ENCODE measurements at regions not wholly inside any gene's neighbourhood (a gene's known extent, or its start where the extent isn't known, plus 50 kb on each side); places are given as distances from the start of the nearest gene placed in this dataset.

DNA sequence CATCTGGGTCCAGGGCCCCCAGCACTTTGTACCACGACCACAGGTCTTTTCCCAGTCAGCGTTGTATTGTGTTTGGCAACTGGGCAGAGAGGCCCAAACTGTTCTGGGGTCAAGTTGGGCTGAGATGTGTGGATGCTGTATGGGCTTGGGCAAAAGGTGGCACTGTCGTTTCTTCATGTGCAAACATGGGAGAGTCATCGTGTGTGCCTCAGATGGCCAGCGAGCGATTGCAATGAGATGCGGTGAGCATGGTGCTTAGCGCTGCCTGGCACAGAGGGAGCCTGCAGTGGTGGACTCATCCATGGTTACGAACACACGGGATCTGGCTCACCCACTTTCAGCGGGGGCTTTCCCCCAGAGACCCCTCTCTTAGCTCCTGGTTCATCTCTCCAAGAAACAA is 120.4 kb upstream of the SORCS3 start:
- H3K27me3 ChIP-seq (ENCODE audit: control insufficient read depth in 3 of 3, insufficient read depth in 3 of 3, low read depth in 1 of 3, low read length in 3 of 3) = no peaks in the 10 kb centered on the region
- H3K4ac ChIP-seq (ENCODE audit: low read length) = no peak overlapping the region
- no peak overlapping the region for H3K4me2 ChIP-seq (ENCODE audit: insufficient read depth, low read length, poor library complexity, severe bottlenecking)
- H2BK15ac ChIP-seq (ENCODE audit: low read length) = no peak overlapping the region
- no peak overlapping the region for H4K91ac ChIP-seq (ENCODE audit: low read depth, low read length, poor library complexity)
- H3K27ac ChIP-seq (replicated peaks; ENCODE audit: low read length) = no peak overlapping the region
- H4K8ac ChIP-seq (ENCODE audit: low read depth, low read length) = no peak overlapping the region
- H3K36me3 ChIP-seq (replicated peaks in 1 of 2; ENCODE audit: control insufficient read depth in 2 of 2, insufficient read depth in 2 of 2, low read length in 2 of 2) = no peaks in the 10 kb centered on the region
- no CpG with 5 or more reads among the region's 11 CpGs for WGBS, 2 donors (ENCODE audit: extremely low coverage in 2 of 2, insufficient read length in 2 of 2, insufficient replicate concordance in 1 of 2)
- peak overlapping the region; percentile 18 for H3K18ac ChIP-seq (ENCODE audit: low read length)
- no peak overlapping the region for H2BK120ac ChIP-seq (ENCODE audit: low read depth, low read length)
- H2AFZ ChIP-seq (ENCODE audit: low read length) = no peak overlapping the region
- no peaks in the 10 kb centered on the region for H3K4me1 ChIP-seq (ENCODE audit: control insufficient read depth in 2 of 2, insufficient read depth in 1 of 2, low read depth in 1 of 2, low read length in 2 of 2)
- no peaks in the 10 kb centered on the region for H3K9me3 ChIP-seq (replicated peaks in 1 of 2; ENCODE audit: control insufficient read depth in 2 of 2, insufficient read depth in 1 of 2, low read depth in 1 of 2, low read length in 2 of 2)
- H3K4me3 ChIP-seq (ENCODE audit: low read length in 2 of 2) = no peak overlapping the region
- no peak overlapping the region for H2BK12ac ChIP-seq (ENCODE audit: low read length)
- no peak overlapping the region for H3K23ac ChIP-seq (ENCODE audit: low read depth, low read length, poor library complexity)
- no peak overlapping the region for H3K14ac ChIP-seq (ENCODE audit: low read length)
- H3K9ac ChIP-seq (ENCODE audit: low read depth, low read length, poor library complexity) = no peak overlapping the region
- H2BK5ac ChIP-seq (ENCODE audit: low read length) = no peak overlapping the region
- H3K79me1 ChIP-seq (ENCODE audit: low read depth, low read length) = no peaks in the 10 kb centered on the region
- no peak overlapping the region for H2AK5ac ChIP-seq (ENCODE audit: low read depth, low read length)
- DNase-seq (ENCODE audit: low spot score) = no peak

DNA sequence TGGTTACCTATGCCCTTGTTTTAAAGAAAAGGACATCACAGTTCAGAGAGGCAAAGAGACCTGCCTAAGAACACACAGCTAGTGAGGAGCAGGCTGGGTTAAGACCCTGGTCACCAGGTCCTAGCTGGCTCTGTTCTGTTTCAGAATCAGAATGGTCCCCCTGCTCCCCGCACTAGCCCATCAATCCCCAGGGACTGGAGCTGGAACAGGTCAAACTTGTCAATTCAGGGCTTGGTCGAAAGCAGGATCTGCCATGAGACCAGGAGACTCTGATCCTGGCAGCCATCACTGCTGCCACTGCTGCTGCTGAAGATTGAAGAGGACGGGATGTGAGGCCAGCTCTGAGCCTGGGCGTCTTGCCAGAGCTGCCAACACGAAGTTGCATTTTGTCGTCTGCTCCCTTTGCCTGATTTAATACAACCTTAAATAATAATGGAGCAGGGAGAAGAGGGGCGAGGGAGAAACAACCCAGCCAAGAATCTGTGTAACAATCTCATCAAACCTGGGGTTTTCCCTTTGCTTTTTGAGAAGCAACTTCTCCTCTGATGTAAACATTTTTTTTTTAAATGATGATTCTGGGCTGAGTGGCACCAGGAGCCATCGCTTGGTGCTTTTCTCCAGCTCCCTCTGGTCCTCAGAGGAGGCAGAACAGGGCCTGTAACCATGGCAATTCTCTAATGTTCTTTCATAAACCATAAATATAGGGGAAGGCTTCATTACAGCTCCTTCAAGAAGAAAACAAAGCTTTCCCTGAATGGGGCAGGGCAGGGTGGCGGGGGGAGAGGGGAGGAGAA is 119.0 kb upstream of the SORCS3 start:
- Histone ChIP-seq H3K18ac (ENCODE audit: low read length) (peak overlapping the region; percentile 46), H3K27ac (replicated peaks; ENCODE audit: low read length) (no peak overlapping the region), H2BK15ac (ENCODE audit: low read length) (no peak overlapping the region), H3K9ac (ENCODE audit: low read depth, low read length, poor library complexity) (no peak overlapping the region), H3K36me3 (replicated peaks in 1 of 2; ENCODE audit: control insufficient read depth in 2 of 2, insufficient read depth in 2 of 2, low read length in 2 of 2) (no peaks in the 10 kb centered on the region), H3K14ac (ENCODE audit: low read length) (no peak overlapping the region), H3K4me2 (ENCODE audit: insufficient read depth, low read length, poor library complexity, severe bottlenecking) (no peak overlapping the region), H4K91ac (ENCODE audit: low read depth, low read length, poor library complexity) (no peak overlapping the region), H3K79me1 (ENCODE audit: low read depth, low read length) (no peaks in the 10 kb centered on the region), H3K27me3 (ENCODE audit: control insufficient read depth in 3 of 3, insufficient read depth in 3 of 3, low read depth in 1 of 3, low read length in 3 of 3) (no peaks in the 10 kb centered on the region), H2BK12ac (ENCODE audit: low read length) (no peak overlapping the region), H2BK5ac (ENCODE audit: low read length) (no peak overlapping the region), H4K8ac (ENCODE audit: low read depth, low read length) (no peak overlapping the region), H3K4ac (ENCODE audit: low read length) (no peak overlapping the region), H2AFZ (ENCODE audit: low read length) (no peak overlapping the region), H3K23ac (ENCODE audit: low read depth, low read length, poor library complexity) (no peak overlapping the region), H2AK5ac (ENCODE audit: low read depth, low read length) (no peak overlapping the region), H3K4me3 (ENCODE audit: low read length in 2 of 2) (no peak overlapping the region), H3K9me3 (replicated peaks in 1 of 2; ENCODE audit: control insufficient read depth in 2 of 2, insufficient read depth in 1 of 2, low read depth in 1 of 2, low read length in 2 of 2) (no peaks in the 10 kb centered on the region), H3K4me1 (ENCODE audit: control insufficient read depth in 2 of 2, insufficient read depth in 1 of 2, low read depth in 1 of 2, low read length in 2 of 2) (no peaks in the 10 kb centered on the region), H2BK120ac (ENCODE audit: low read depth, low read length) (no peak overlapping the region)
- WGBS, 2 donors (ENCODE audit: extremely low coverage in 2 of 2, insufficient read length in 2 of 2, insufficient replicate concordance in 1 of 2) = no CpG with 5 or more reads among the region's 9 CpGs
- no peak for DNase-seq (ENCODE audit: low spot score)

- DNase-seq (ENCODE audit: low spot score) = no peak
- Histone ChIP-seq H3K4ac (ENCODE audit: low read length) (no peak overlapping the region), H2AFZ (ENCODE audit: low read length) (no peak overlapping the region), H3K23ac (ENCODE audit: low read depth, low read length, poor library complexity) (no peak overlapping the region), H2BK12ac (ENCODE audit: low read length) (no peak overlapping the region), H3K27me3 (ENCODE audit: control insufficient read depth in 3 of 3, insufficient read depth in 3 of 3, low read depth in 1 of 3, low read length in 3 of 3) (no peaks in the 10 kb centered on the region), H3K27ac (replicated peaks; ENCODE audit: low read length) (no peak overlapping the region), H2AK5ac (ENCODE audit: low read depth, low read length) (no peak overlapping the region), H2BK15ac (ENCODE audit: low read length) (no peak overlapping the region), H4K91ac (ENCODE audit: low read depth, low read length, poor library complexity) (no peak overlapping the region), H3K4me3 (ENCODE audit: low read length in 2 of 2) (no peak overlapping the region), H3K14ac (ENCODE audit: low read length) (no peak overlapping the region), H3K36me3 (replicated peaks in 1 of 2; ENCODE audit: control insufficient read depth in 2 of 2, insufficient read depth in 2 of 2, low read length in 2 of 2) (no peaks in the 10 kb centered on the region), H3K4me2 (ENCODE audit: insufficient read depth, low read length, poor library complexity, severe bottlenecking) (no peak overlapping the region), H3K9me3 (replicated peaks in 1 of 2; ENCODE audit: control insufficient read depth in 2 of 2, insufficient read depth in 1 of 2, low read depth in 1 of 2, low read length in 2 of 2) (no peaks in the 10 kb centered on the region), H2BK120ac (ENCODE audit: low read depth, low read length) (no peak overlapping the region), H3K9ac (ENCODE audit: low read depth, low read length, poor library complexity) (no peak overlapping the region), H3K4me1 (ENCODE audit: control insufficient read depth in 2 of 2, insufficient read depth in 1 of 2, low read depth in 1 of 2, low read length in 2 of 2) (no peaks in the 10 kb centered on the region), H3K79me1 (ENCODE audit: low read depth, low read length) (no peaks in the 10 kb centered on the region), H3K18ac (ENCODE audit: low read length) (no peak overlapping the region), H4K8ac (ENCODE audit: low read depth, low read length) (no peak overlapping the region), H2BK5ac (ENCODE audit: low read length) (no peak overlapping the region)
- no CpG with 5 or more reads among the region's 2 CpGs for WGBS, 2 donors (ENCODE audit: extremely low coverage in 2 of 2, insufficient read length in 2 of 2, insufficient replicate concordance in 1 of 2)
These were observed 114.9 kb upstream of the SORCS3 start for GRCh38 chr10:104526188-104526587.

GRCh38 chr10:104527013-104527412 is 114.1 kb upstream of the SORCS3 start:
- Histone ChIP-seq H2BK120ac (ENCODE audit: low read depth, low read length) (no peak overlapping the region), H3K23ac (ENCODE audit: low read depth, low read length, poor library complexity) (no peak overlapping the region), H2BK15ac (ENCODE audit: low read length) (no peak overlapping the region), H3K27me3 (ENCODE audit: control insufficient read depth in 3 of 3, insufficient read depth in 3 of 3, low read depth in 1 of 3, low read length in 3 of 3) (no peaks in the 10 kb centered on the region), H3K79me1 (ENCODE audit: low read depth, low read length) (no peaks in the 10 kb centered on the region), H3K4me3 (ENCODE audit: low read length in 2 of 2) (no peak overlapping the region), H2AFZ (ENCODE audit: low read length) (no peak overlapping the region), H3K27ac (replicated peaks; ENCODE audit: low read length) (no peak overlapping the region), H3K4me1 (ENCODE audit: control insufficient read depth in 2 of 2, insufficient read depth in 1 of 2, low read depth in 1 of 2, low read length in 2 of 2) (no peaks in the 10 kb centered on the region), H3K36me3 (replicated peaks in 1 of 2; ENCODE audit: control insufficient read depth in 2 of 2, insufficient read depth in 2 of 2, low read length in 2 of 2) (no peaks in the 10 kb centered on the region), H3K9me3 (replicated peaks in 1 of 2; ENCODE audit: control insufficient read depth in 2 of 2, insufficient read depth in 1 of 2, low read depth in 1 of 2, low read length in 2 of 2) (no peaks in the 10 kb centered on the region), H4K91ac (ENCODE audit: low read depth, low read length, poor library complexity) (no peak overlapping the region), H3K18ac (ENCODE audit: low read length) (no peak overlapping the region), H2AK5ac (ENCODE audit: low read depth, low read length) (no peak overlapping the region), H3K14ac (ENCODE audit: low read length) (no peak overlapping the region), H2BK5ac (ENCODE audit: low read length) (no peak overlapping the region), H2BK12ac (ENCODE audit: low read length) (no peak overlapping the region), H3K4ac (ENCODE audit: low read length) (no peak overlapping the region), H4K8ac (ENCODE audit: low read depth, low read length) (no peak overlapping the region), H3K9ac (ENCODE audit: low read depth, low read length, poor library complexity) (no peak overlapping the region), H3K4me2 (ENCODE audit: insufficient read depth, low read length, poor library complexity, severe bottlenecking) (no peak overlapping the region)
- DNase-seq (ENCODE audit: low spot score) = no peak
- WGBS, 2 donors (ENCODE audit: extremely low coverage in 2 of 2, insufficient read length in 2 of 2, insufficient replicate concordance in 1 of 2) = no CpG with 5 or more reads among the region's 1 CpG

Data from neuronal stem cell (in vitro differentiated cells).